OCI-LY3 (cell line): ENCODE measurements at regions not wholly inside any gene's neighbourhood (a gene's known extent, or its start where the extent isn't known, plus 50 kb on each side); places are given as distances from the start of the nearest gene placed in this dataset.

Source experiments
- EZH2phosphoT487 ChIP-seq: fragments of 200-600 bp; shearing (Covaris generic); IDR thresholded peaks from 2 replicates; pipeline ENCODE4 v1.6.1; 2018; ENCODE audit warnings: antibody characterized with exemption, mixed run types, low read depth
- TF ChIP-seq, protein P1 (sequence below): fragments of 200-600, 300-600 bp; sonication (generic); IDR thresholded peaks from 2 replicates; pipeline ENCODE4 v1.5.1; 2014; ENCODE audit warnings: antibody characterized with exemption, low read length, low read depth

DNA sequence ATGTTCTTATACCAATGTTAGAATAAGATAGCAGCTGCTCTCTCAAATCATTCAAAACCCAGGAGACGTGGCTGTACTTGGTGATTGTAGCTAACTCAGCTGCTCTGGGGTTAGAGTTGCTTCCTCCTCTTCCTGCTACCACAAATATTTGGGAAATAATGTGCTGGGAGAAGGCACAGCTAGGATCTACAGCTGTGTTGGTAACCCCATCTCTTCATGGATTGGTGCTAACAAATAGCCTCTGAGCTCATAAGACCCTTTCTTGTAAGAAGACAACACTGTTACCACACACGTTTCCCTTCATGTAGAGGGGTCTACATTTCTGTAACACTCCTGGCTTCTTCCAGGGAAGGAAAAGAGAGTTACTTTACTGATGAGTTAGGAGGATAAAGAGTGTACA, 911.0 kb upstream of the CITED2 start:
- TF ChIP-seq, protein P1, sequence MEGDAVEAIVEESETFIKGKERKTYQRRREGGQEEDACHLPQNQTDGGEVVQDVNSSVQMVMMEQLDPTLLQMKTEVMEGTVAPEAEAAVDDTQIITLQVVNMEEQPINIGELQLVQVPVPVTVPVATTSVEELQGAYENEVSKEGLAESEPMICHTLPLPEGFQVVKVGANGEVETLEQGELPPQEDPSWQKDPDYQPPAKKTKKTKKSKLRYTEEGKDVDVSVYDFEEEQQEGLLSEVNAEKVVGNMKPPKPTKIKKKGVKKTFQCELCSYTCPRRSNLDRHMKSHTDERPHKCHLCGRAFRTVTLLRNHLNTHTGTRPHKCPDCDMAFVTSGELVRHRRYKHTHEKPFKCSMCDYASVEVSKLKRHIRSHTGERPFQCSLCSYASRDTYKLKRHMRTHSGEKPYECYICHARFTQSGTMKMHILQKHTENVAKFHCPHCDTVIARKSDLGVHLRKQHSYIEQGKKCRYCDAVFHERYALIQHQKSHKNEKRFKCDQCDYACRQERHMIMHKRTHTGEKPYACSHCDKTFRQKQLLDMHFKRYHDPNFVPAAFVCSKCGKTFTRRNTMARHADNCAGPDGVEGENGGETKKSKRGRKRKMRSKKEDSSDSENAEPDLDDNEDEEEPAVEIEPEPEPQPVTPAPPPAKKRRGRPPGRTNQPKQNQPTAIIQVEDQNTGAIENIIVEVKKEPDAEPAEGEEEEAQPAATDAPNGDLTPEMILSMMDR = no peak
- TF ChIP-seq EZH2phosphoT487 = no peak
